CD4-positive, alpha-beta memory T cell (primary cell): ENCODE measurements at regions not wholly inside any gene's neighbourhood (a gene's known extent, or its start where the extent isn't known, plus 50 kb on each side); places are given as distances from the start of the nearest gene placed in this dataset.

Experiments used
- CTCF ChIA-PET: fragments of 350-600 bp; sonication (Branson Sonifier 250); formaldehyde crosslinking; loops from one replicate; lab custom pipeline; 2021; ENCODE audit warnings: inconsistent platforms; ENCODE audit not compliant: partially characterized antibody; lab: Charles Lee
- POLR2A ChIA-PET: fragments of 350-600 bp; sonication (Branson Sonifier 250); formaldehyde crosslinking; loops from one replicate; lab custom pipeline; 2021; ENCODE audit not compliant: partially characterized antibody; lab: Charles Lee
- DNase-seq, 5 donors: peaks; one replicate each; pipeline versions ENCODE4 v3.0.0 to v3.0.0-alpha.2; 2020 to 2022; ENCODE audit warnings: mixed read lengths in 1 of 5
- H3K27ac ChIP-seq: one replicate; pipeline ENCODE4 v1.7.0; 2013; ENCODE audit warnings: low read depth, low read length
- H3K27me3 ChIP-seq: 2 replicates; pipeline ENCODE4 v1.7.0; 2013; ENCODE audit warnings: mild to moderate bottlenecking, low read length, moderate library complexity; ENCODE audit not compliant: insufficient read depth
- H3K36me3 ChIP-seq: 2 replicates; pipeline ENCODE4 v1.7.0; 2013; ENCODE audit warnings: mild to moderate bottlenecking, low read length, moderate library complexity; ENCODE audit not compliant: insufficient read depth
- H3K4me1 ChIP-seq: 2 replicates; pipeline ENCODE4 v1.7.0; 2013; ENCODE audit warnings: mild to moderate bottlenecking, low read length, moderate library complexity; ENCODE audit not compliant: insufficient read depth
- H3K4me3 ChIP-seq, 2 donors: one replicate each; pipeline ENCODE4 v1.7.0; 2013; ENCODE audit warnings: low read length in 2 of 2, mild to moderate bottlenecking in 1 of 2
- H3K9me3 ChIP-seq, 2 donors: one replicate each; pipeline ENCODE4 v1.7.0; 2013; ENCODE audit warnings: low read length in 2 of 2, control low read depth in 1 of 2; ENCODE audit not compliant: control insufficient read depth in 1 of 2
- H3K27ac Mint-ChIP-seq, 7 donors: one replicate each; pipeline ENCODE4 v1.8.0; 2020 to 2021; ENCODE audit warnings: mixed read lengths in 7 of 7, mild to moderate bottlenecking in 6 of 7, inconsistent platforms in 3 of 7, moderate library complexity in 3 of 7
- H3K27me3 Mint-ChIP-seq, 2 donors: one replicate each; pipeline ENCODE4 v1.8.0; 2020 to 2021; ENCODE audit warnings: mixed read lengths in 2 of 2
- H3K36me3 Mint-ChIP-seq, 2 donors: one replicate each; pipeline ENCODE4 v1.8.0; 2020 to 2021; ENCODE audit warnings: mixed read lengths in 2 of 2, inconsistent platforms in 1 of 2, mild to moderate bottlenecking in 1 of 2
- H3K4me1 Mint-ChIP-seq, 4 donors: one replicate each; pipeline ENCODE4 v1.8.0; 2020 to 2021; ENCODE audit warnings: mixed read lengths in 4 of 4, mild to moderate bottlenecking in 1 of 4
- H3K4me3 Mint-ChIP-seq, 8 donors: one replicate each; pipeline ENCODE4 v1.8.0; 2020 to 2021; ENCODE audit warnings: mixed read lengths in 8 of 8, mild to moderate bottlenecking in 7 of 8, moderate library complexity in 6 of 8, inconsistent platforms in 3 of 8
- H3K9me3 Mint-ChIP-seq, 8 donors: one replicate each; pipeline ENCODE4 v1.8.0; 2020 to 2021; ENCODE audit warnings: mixed read lengths in 8 of 8, mild to moderate bottlenecking in 5 of 8, inconsistent platforms in 3 of 8, moderate library complexity in 1 of 8
- intact Hi-C: fragments of 100-400 bp; cut with micrococcal nuclease; formaldehyde crosslinking; loops from one replicate; pipeline ENCODE4 v1.15.1; 2023

DNA sequence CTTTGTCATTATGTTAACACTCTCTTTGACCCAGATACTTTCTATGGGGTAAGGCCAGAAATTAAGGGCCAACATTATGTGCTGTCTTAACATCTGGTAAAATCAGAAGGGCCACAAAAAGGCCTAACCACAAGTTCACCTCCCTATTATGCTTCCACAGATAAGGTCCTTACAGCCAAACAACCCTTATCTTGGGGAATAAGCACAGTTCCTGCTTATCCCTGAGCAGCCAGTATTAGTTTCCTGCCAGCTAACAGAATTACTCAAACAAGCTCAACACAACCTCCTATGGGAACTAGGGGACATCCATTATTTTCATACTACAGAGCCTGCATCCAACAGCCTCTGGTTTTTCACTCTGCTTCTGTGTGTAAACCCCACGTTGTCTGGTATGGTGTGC is 724.8 kb downstream of the HACE1 start:
- ChIA-PET CTCF (no interaction called here), POLR2A (no interaction called here)
- Histone ChIP-seq H3K4me1 (no peaks in the 10 kb centered on the region), H3K27me3 (no peaks in the 10 kb centered on the region), H3K36me3 (no peaks in the 10 kb centered on the region), H3K9me3 (no peaks in the 10 kb centered on the region), H3K4me3 (no peak overlapping the region), H3K27ac (no peak overlapping the region)
- H3K36me3 Mint-ChIP-seq, result no peaks in the 10 kb centered on the region
- H3K27ac Mint-ChIP-seq, result no peak overlapping the region
- H3K27me3 Mint-ChIP-seq, result no peaks in the 10 kb centered on the region
- no peaks in the 10 kb centered on the region for H3K4me1 Mint-ChIP-seq
- no peak overlapping the region for H3K4me3 Mint-ChIP-seq
- DNase-seq, result no peak
- peaks cover 0 to 6% (median 0%) of the 10 kb centered on the region in 8 donors for H3K9me3 Mint-ChIP-seq
- intact Hi-C loops, result no loop called here

DNA sequence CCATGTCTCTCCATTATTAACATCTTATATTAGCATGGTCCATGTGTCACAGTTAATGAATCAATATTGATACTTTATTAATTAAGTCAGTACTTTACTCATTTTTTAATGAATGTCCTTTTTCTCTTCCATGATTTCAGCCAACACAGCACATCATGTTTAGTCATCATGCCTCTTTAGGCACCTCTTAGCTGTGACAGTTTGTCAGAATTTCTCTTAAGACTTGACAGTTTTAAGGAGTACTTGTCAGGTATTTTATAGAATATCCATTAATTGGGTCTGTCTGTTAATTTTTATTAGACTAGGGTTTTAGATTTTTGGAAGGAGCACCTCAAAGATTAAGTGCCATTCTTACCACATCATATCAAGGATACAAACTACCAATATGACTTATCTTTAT is 729.4 kb downstream of the HACE1 start:
- CTCF ChIA-PET, result no interaction called here

DNA sequence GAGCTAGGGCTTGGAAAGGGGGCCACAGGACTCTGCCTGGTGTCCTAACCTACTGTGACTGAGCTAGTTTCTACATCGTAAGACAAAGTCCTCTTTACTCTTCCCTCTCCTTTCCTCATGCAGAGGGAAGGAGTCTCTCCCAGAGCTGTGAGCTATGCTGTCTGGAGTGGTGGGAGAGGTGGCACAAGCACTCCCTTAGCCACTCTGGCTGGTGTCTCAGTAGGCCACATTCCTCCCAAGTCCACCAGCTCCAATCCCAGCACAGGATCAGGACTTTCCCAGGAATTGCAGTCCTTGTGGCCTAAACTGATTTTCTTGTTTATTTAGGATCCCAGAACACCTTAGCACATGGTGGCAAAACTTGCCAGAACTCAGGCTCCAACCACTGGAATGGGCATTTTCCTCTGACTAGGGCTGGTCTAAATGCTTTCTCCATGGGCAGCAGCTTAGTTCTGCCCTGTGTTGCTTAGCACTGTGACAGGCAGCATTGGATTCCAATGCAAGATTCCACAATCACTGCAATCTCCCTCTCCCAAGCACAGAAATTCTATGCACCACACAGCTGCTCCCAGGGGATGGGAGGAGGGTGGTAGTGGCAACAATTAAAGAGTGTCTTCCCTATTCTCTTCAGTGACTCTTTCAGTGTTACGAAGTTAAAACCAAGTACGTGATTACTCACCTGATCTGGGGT is 733.3 kb downstream of the HACE1 start:
- no peaks in the 10 kb centered on the region for H3K4me1 Mint-ChIP-seq

More for the DNA sequence above, 729.4 kb downstream of the HACE1 start:
- Mint-ChIP-seq H3K27me3 (no peaks in the 10 kb centered on the region), H3K27ac (peak overlapping the region in 1 of 7 donors; percentile 6), H3K4me1 (no peaks in the 10 kb centered on the region), H3K4me3 (no peak overlapping the region), H3K9me3 (peaks cover 0 to 3% (median 0%) of the 10 kb centered on the region in 8 donors), H3K36me3 (no peaks in the 10 kb centered on the region)
- no peaks in the 10 kb centered on the region for H3K27me3 ChIP-seq
- H3K36me3 ChIP-seq, result no peaks in the 10 kb centered on the region
- no peak for DNase-seq
- no peak overlapping the region for H3K4me3 ChIP-seq
- H3K27ac ChIP-seq, result no peak overlapping the region
- POLR2A ChIA-PET, result no interaction called here
- H3K9me3 ChIP-seq, result no peaks in the 10 kb centered on the region
- intact Hi-C loops, result no loop called here
- no peaks in the 10 kb centered on the region for H3K4me1 ChIP-seq

GRCh38 chr6:104123227-104123626 is 736.5 kb downstream of the HACE1 start:
- intact Hi-C loops, result no loop called here

More for the DNA sequence above, 733.3 kb downstream of the HACE1 start:
- no peaks in the 10 kb centered on the region for H3K36me3 Mint-ChIP-seq
- H3K27ac Mint-ChIP-seq, result no peak overlapping the region
- intact Hi-C loops, result no loop called here
- H3K36me3 ChIP-seq, result no peaks in the 10 kb centered on the region
- no peaks in the 10 kb centered on the region for H3K27me3 ChIP-seq
- ChIA-PET POLR2A (no interaction called here), CTCF (no interaction called here)
- no peak overlapping the region for H3K27ac ChIP-seq
- no peaks in the 10 kb centered on the region for H3K4me1 ChIP-seq
- H3K4me3 Mint-ChIP-seq, result no peak overlapping the region
- DNase-seq, result no peak
- H3K27me3 Mint-ChIP-seq, result no peaks in the 10 kb centered on the region
- no peak overlapping the region for H3K4me3 ChIP-seq
- H3K9me3 Mint-ChIP-seq, result peaks cover 0 to 3% (median 0%) of the 10 kb centered on the region in 8 donors
- H3K9me3 ChIP-seq, result no peaks in the 10 kb centered on the region

DNA sequence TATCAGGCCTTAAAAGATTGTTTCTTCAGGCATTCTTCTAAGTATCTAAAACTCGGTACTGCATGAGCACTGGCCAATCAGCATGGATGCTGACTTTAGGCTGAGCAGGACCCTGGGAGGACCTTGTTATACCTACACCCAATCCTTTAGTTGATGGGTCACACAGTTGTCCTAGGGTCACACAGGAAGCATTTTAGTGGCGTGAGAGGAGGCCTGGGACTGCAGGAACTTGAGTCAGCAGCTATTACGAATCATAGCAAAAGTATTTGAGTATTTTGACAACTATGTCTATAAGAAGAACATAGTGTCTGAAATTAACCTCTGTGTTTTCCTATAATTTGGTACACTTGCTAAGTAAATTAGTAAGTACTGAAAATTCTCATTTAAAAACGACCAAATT is 741.4 kb downstream of the HACE1 start:
- Histone ChIP-seq H3K27ac (no peak overlapping the region), H3K9me3 (no peaks in the 10 kb centered on the region), H3K27me3 (no peaks in the 10 kb centered on the region), H3K4me3 (no peak overlapping the region), H3K36me3 (no peaks in the 10 kb centered on the region), H3K4me1 (no peaks in the 10 kb centered on the region)
- H3K27me3 Mint-ChIP-seq, result no peaks in the 10 kb centered on the region
- ChIA-PET POLR2A (no interaction called here), CTCF (no interaction called here)
- H3K4me3 Mint-ChIP-seq, result no peak overlapping the region
- intact Hi-C loops, result no loop called here
- H3K4me1 Mint-ChIP-seq, result no peaks in the 10 kb centered on the region
- peaks cover 0 to 2% (median 0%) of the 10 kb centered on the region in 8 donors for H3K9me3 Mint-ChIP-seq
- no peaks in the 10 kb centered on the region for H3K36me3 Mint-ChIP-seq
- DNase-seq, result no peak
- no peak overlapping the region for H3K27ac Mint-ChIP-seq

More at GRCh38 chr6:104123227-104123626, 736.5 kb downstream of the HACE1 start:
- Mint-ChIP-seq H3K4me3 (no peak overlapping the region), H3K9me3 (peaks cover 0 to 3% (median 0%) of the 10 kb centered on the region in 8 donors), H3K4me1 (no peaks in the 10 kb centered on the region), H3K36me3 (no peaks in the 10 kb centered on the region), H3K27me3 (no peaks in the 10 kb centered on the region), H3K27ac (no peak overlapping the region)
- ChIA-PET CTCF (no interaction called here), POLR2A (no interaction called here)
- no peak for DNase-seq
- no peaks in the 10 kb centered on the region for H3K9me3 ChIP-seq
- H3K4me1 ChIP-seq, result no peaks in the 10 kb centered on the region
- no peak overlapping the region for H3K27ac ChIP-seq
- no peak overlapping the region for H3K4me3 ChIP-seq
- no peaks in the 10 kb centered on the region for H3K27me3 ChIP-seq
- H3K36me3 ChIP-seq, result no peaks in the 10 kb centered on the region

GRCh38 chr6:104109806-104110205 is 749.9 kb downstream of the HACE1 start:
- Histone ChIP-seq H3K27ac (no peak overlapping the region), H3K4me3 (no peak overlapping the region), H3K9me3 (no peaks in the 10 kb centered on the region), H3K4me1 (no peaks in the 10 kb centered on the region), H3K27me3 (no peaks in the 10 kb centered on the region), H3K36me3 (no peaks in the 10 kb centered on the region)
- Mint-ChIP-seq H3K27me3 (no peaks in the 10 kb centered on the region), H3K27ac (no peak overlapping the region), H3K9me3 (peaks cover 0 to 5% (median under 1%) of the 10 kb centered on the region in 8 donors), H3K36me3 (no peaks in the 10 kb centered on the region), H3K4me1 (no peaks in the 10 kb centered on the region), H3K4me3 (no peak overlapping the region)
- ChIA-PET POLR2A (no interaction called here), CTCF (no interaction called here)
- no peak for DNase-seq
- intact Hi-C loops, result no loop called here

- POLR2A ChIA-PET, result no interaction called here
- no peak overlapping the region for H3K27ac ChIP-seq
- Mint-ChIP-seq H3K4me1 (no peaks in the 10 kb centered on the region), H3K36me3 (no peaks in the 10 kb centered on the region), H3K9me3 (peaks cover 0 to 7% (median 1%) of the 10 kb centered on the region in 8 donors), H3K27ac (no peak overlapping the region), H3K4me3 (no peak overlapping the region), H3K27me3 (no peaks in the 10 kb centered on the region)
- H3K9me3 ChIP-seq, result no peaks in the 10 kb centered on the region
- H3K27me3 ChIP-seq, result no peaks in the 10 kb centered on the region
- H3K36me3 ChIP-seq, result no peaks in the 10 kb centered on the region
- no peak overlapping the region for H3K4me3 ChIP-seq
- no peaks in the 10 kb centered on the region for H3K4me1 ChIP-seq
- intact Hi-C loops, result no loop called here
- CTCF ChIA-PET, result no interaction called here
- DNase-seq, result no peak
These were observed 751.1 kb downstream of the HACE1 start for GRCh38 chr6:104108634-104109033.
